ENCODE measurements at regions not wholly inside any gene's neighbourhood (a gene's known extent, or its start where the extent isn't known, plus 50 kb on each side); places are given as distances from the start of the nearest gene placed in this dataset.
"Not testable (repeated sequence)": the region's sequence is repeated elsewhere in the genome, so short reads cannot be mapped to it uniquely, and the experiment has no call there.

GRCh38 chr2:595141-595815, 81.9 kb downstream of the TMEM18 start:
- no peak for DNase-seq (ENCODE audit: low read depth)

GRCh38 chr2:594297-594949, 82.8 kb downstream of the TMEM18 start:
- no peak for DNase-seq (ENCODE audit: low read depth)

- DNase-seq (ENCODE audit: low read depth): no peak
These were observed 83.7 kb downstream of the TMEM18 start for GRCh38 chr2:593356-594026.

GRCh38 chr2:592737-593136, 84.5 kb downstream of the TMEM18 start:
- DNase-seq (ENCODE audit: low read depth): no peak

- DNase-seq (ENCODE audit: low read depth): no peak
These were observed 86.7 kb downstream of the TMEM18 start for GRCh38 chr2:590214-591175.

- DNase-seq (ENCODE audit: low read depth): no peak
These were observed 87.7 kb downstream of the TMEM18 start for GRCh38 chr2:589281-590130.

- DNase-seq (ENCODE audit: low read depth): no peak
These were observed 89.0 kb downstream of the TMEM18 start for GRCh38 chr2:588074-588645.

GRCh38 chr2:587087-587960, 89.9 kb downstream of the TMEM18 start:
- no peak for DNase-seq (ENCODE audit: low read depth)

- no peak for DNase-seq (ENCODE audit: low read depth)
These were observed 90.5 kb downstream of the TMEM18 start for GRCh38 chr2:586641-587076.

- no peak for DNase-seq (ENCODE audit: low read depth)
These were observed 92.1 kb downstream of the TMEM18 start for GRCh38 chr2:584863-585823.

GRCh38 chr2:583666-584065, 93.5 kb downstream of the TMEM18 start:
- no peak for DNase-seq (ENCODE audit: low read depth)

GRCh38 chr2:582792-583528, 94.2 kb downstream of the TMEM18 start:
- DNase-seq (ENCODE audit: low read depth): no peak

- DNase-seq (ENCODE audit: low read depth): not testable (repeated sequence)
These were observed 94.9 kb downstream of the TMEM18 start for GRCh38 chr2:582289-582688.

GRCh38 chr2:579961-580360, 97.2 kb downstream of the TMEM18 start:
- no peak for DNase-seq (ENCODE audit: low read depth)

GRCh38 chr2:579351-579886, 97.8 kb downstream of the TMEM18 start:
- DNase-seq (ENCODE audit: low read depth): no peak

GRCh38 chr2:576292-576691, 100.9 kb downstream of the TMEM18 start:
- DNase-seq (ENCODE audit: low read depth): no peak

GRCh38 chr2:575727-576236, 101.4 kb downstream of the TMEM18 start:
- DNase-seq (ENCODE audit: low read depth): no peak

Data from fibroblast of the conjunctiva (primary cell).